ENCODE measurements at regions not wholly inside any gene's neighbourhood (a gene's known extent, or its start where the extent isn't known, plus 50 kb on each side); places are given as distances from the start of the nearest gene placed in this dataset.

DNA sequence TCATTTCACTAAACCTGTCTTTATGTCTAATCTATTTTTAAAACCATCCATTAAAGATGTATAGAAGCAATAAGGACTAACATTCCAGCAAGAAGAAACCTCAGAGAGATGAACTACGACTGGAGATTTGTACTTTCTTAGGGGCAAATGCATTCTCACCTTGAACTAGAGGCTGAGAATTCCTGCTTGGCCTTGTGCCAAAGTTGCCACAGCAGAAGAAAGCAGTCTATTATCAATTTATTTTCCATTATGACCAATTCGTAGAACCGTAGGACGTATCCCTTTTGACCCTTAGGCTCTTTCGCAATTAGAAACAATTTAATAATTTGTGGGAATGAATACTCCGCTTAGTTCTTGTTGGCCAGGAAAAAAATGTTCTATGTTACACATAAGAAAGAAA, 1647.4 kb upstream of the CDH9 start:
- no peak for DNase-seq
- intact Hi-C loops (cut with DNase I, micrococcal nuclease), result no loop called here
- Mint-ChIP-seq H3K36me3 (ENCODE audit: low read depth) (no peaks in the 10 kb centered on the region), H3K4me1 (ENCODE audit: low read depth) (no peaks in the 10 kb centered on the region), H3K4me3 (no peak overlapping the region), H3K27me3 (no peaks in the 10 kb centered on the region), H3K27ac (no peak overlapping the region), H3K9me3 (peaks cover 9% of the 10 kb centered on the region)
- no peak for ATAC-seq (ENCODE audit: poor library complexity)
- Histone ChIP-seq H3K27me3 (ENCODE audit: control insufficient read depth in 1 of 2, insufficient read depth in 2 of 2, low read length in 2 of 2) (no peaks in the 10 kb centered on the region), H3K27ac (ENCODE audit: low read depth in 1 of 2, low read length in 2 of 2) (no peak overlapping the region), H3K9me3 (ENCODE audit: control insufficient read depth in 1 of 2, insufficient read depth in 1 of 2, low read length in 2 of 2) (peaks cover 0 to 15% of the 10 kb centered on the region in 2 experiments), H3K4me1 (ENCODE audit: insufficient read depth, low read length) (no peaks in the 10 kb centered on the region), H3K36me3 (ENCODE audit: insufficient read depth, low read length) (no peaks in the 10 kb centered on the region), H3K4me3 (ENCODE audit: low read length) (no peak overlapping the region)
- CTCF ChIA-PET, result no interaction called here
- POLR2A ChIA-PET, result no interaction called here
- TF ChIP-seq CTCF (IDR thresholded peaks at IDR 0.05), result no peak

- peaks cover 10% of the 10 kb centered on the region for H3K9me3 Mint-ChIP-seq
- POLR2A ChIA-PET, result no interaction called here
- DNase-seq, result no peak
- H3K36me3 ChIP-seq (ENCODE audit: insufficient read depth, low read length), result no peaks in the 10 kb centered on the region
- H3K4me1 ChIP-seq (ENCODE audit: insufficient read depth, low read length), result no peaks in the 10 kb centered on the region
- H3K27ac ChIP-seq (ENCODE audit: low read depth in 1 of 2, low read length in 2 of 2), result no peak overlapping the region
- CTCF ChIA-PET, result no interaction called here
- H3K27me3 Mint-ChIP-seq, result no peaks in the 10 kb centered on the region
- H3K4me3 Mint-ChIP-seq, result no peak overlapping the region
- no peak overlapping the region for H3K27ac Mint-ChIP-seq
- no peak for ATAC-seq (ENCODE audit: poor library complexity)
- H3K36me3 Mint-ChIP-seq (ENCODE audit: low read depth), result no peaks in the 10 kb centered on the region
- intact Hi-C loops (cut with DNase I, micrococcal nuclease), result no loop called here
- no peak for TF ChIP-seq CTCF (IDR thresholded peaks at IDR 0.05)
- no peak overlapping the region for H3K4me3 ChIP-seq (ENCODE audit: low read length)
- no peaks in the 10 kb centered on the region for H3K27me3 ChIP-seq (ENCODE audit: control insufficient read depth in 1 of 2, insufficient read depth in 2 of 2, low read length in 2 of 2)
- no peaks in the 10 kb centered on the region for H3K4me1 Mint-ChIP-seq (ENCODE audit: low read depth)
- peaks cover 0 to 14% of the 10 kb centered on the region in 2 experiments for H3K9me3 ChIP-seq (ENCODE audit: control insufficient read depth in 1 of 2, insufficient read depth in 1 of 2, low read length in 2 of 2)
These were observed 1640.5 kb upstream of the CDH9 start for GRCh38 chr5:28678899-28679298.

GRCh38 chr5:28666110-28666509, 1627.7 kb upstream of the CDH9 start:
- H3K27me3 ChIP-seq (ENCODE audit: control insufficient read depth in 1 of 2, insufficient read depth in 2 of 2, low read length in 2 of 2), result no peaks in the 10 kb centered on the region
- no peaks in the 10 kb centered on the region for H3K36me3 Mint-ChIP-seq (ENCODE audit: low read depth)
- DNase-seq, result no peak
- H3K36me3 ChIP-seq (ENCODE audit: insufficient read depth, low read length), result no peaks in the 10 kb centered on the region
- TF ChIP-seq CTCF (IDR thresholded peaks at IDR 0.05), result no peak
- ChIA-PET CTCF (no interaction called here), POLR2A (no interaction called here)
- peaks cover 13% of the 10 kb centered on the region for H3K9me3 Mint-ChIP-seq
- H3K9me3 ChIP-seq (ENCODE audit: control insufficient read depth in 1 of 2, insufficient read depth in 1 of 2, low read length in 2 of 2), result peaks cover 4 to 15% of the 10 kb centered on the region in 2 experiments
- H3K27ac Mint-ChIP-seq, result no peak overlapping the region
- no peak for ATAC-seq (ENCODE audit: poor library complexity)
- no peak overlapping the region for H3K4me3 ChIP-seq (ENCODE audit: low read length)
- no peak overlapping the region for H3K4me3 Mint-ChIP-seq
- H3K27me3 Mint-ChIP-seq, result no peaks in the 10 kb centered on the region
- intact Hi-C loops (cut with DNase I, micrococcal nuclease), result no loop called here
- H3K4me1 ChIP-seq (ENCODE audit: insufficient read depth, low read length), result no peaks in the 10 kb centered on the region
- H3K4me1 Mint-ChIP-seq (ENCODE audit: low read depth), result no peaks in the 10 kb centered on the region
- no peak overlapping the region for H3K27ac ChIP-seq (ENCODE audit: low read depth in 1 of 2, low read length in 2 of 2)

Data from CD4-positive, alpha-beta T cell (primary cell).